GM19395 (cell line): ENCODE measurements at regions not wholly inside any gene's neighbourhood (a gene's known extent, or its start where the extent isn't known, plus 50 kb on each side); places are given as distances from the start of the nearest gene placed in this dataset.
"Not testable (repeated sequence)": the region's sequence is repeated elsewhere in the genome, so short reads cannot be mapped to it uniquely, and the experiment has no call there.

Source experiments
- ATAC-seq: cut with Tn5 transposase; IDR thresholded peaks from one replicate; pipeline ENCODE4 v1.9.1; 2021; ENCODE audit warnings: mild to moderate bottlenecking, moderate library complexity; ENCODE audit not compliant: unreplicated experiment

GRCh38 chr4:3380336-3380735, 61.4 kb upstream of the HGFAC start:
- not testable (repeated sequence) for ATAC-seq

GRCh38 chr4:3381208-3381607, 60.6 kb upstream of the HGFAC start:
- ATAC-seq, result not testable (repeated sequence)

- ATAC-seq, result no peak
Measured at GRCh38 chr4:3382251-3382650, 59.5 kb upstream of the HGFAC start.

GRCh38 chr4:3384391-3384770, 57.4 kb upstream of the HGFAC start:
- no peak for ATAC-seq

- no peak for ATAC-seq
Measured at GRCh38 chr4:3384771-3385710, 56.7 kb upstream of the HGFAC start.

- ATAC-seq, result no peak
Measured at GRCh38 chr4:3385711-3386420, 55.9 kb upstream of the HGFAC start.

- no peak for ATAC-seq
Measured at GRCh38 chr4:3386526-3386925, 55.2 kb upstream of the HGFAC start.

GRCh38 chr4:3387154-3387942, 54.4 kb upstream of the HGFAC start:
- ATAC-seq, result peak; percentile 58

- peak; percentile 52 for ATAC-seq
Measured at GRCh38 chr4:3387943-3388361, 53.8 kb upstream of the HGFAC start.

GRCh38 chr4:3388471-3389232, 53.1 kb upstream of the HGFAC start:
- peak; percentile 60 for ATAC-seq

- no peak for ATAC-seq
Measured at GRCh38 chr4:3389233-3390215, 52.2 kb upstream of the HGFAC start.

GRCh38 chr4:3390288-3390811, 51.4 kb upstream of the HGFAC start:
- no peak for ATAC-seq

- ATAC-seq, result no peak
Measured at GRCh38 chr4:3391422-3391821, 50.3 kb upstream of the HGFAC start.
